ENCODE measurements at regions not wholly inside any gene's neighbourhood (a gene's known extent, or its start where the extent isn't known, plus 50 kb on each side); places are given as distances from the start of the nearest gene placed in this dataset.
"Not testable (repeated sequence)": the region's sequence is repeated elsewhere in the genome, so short reads cannot be mapped to it uniquely, and the experiment has no call there.

DNA sequence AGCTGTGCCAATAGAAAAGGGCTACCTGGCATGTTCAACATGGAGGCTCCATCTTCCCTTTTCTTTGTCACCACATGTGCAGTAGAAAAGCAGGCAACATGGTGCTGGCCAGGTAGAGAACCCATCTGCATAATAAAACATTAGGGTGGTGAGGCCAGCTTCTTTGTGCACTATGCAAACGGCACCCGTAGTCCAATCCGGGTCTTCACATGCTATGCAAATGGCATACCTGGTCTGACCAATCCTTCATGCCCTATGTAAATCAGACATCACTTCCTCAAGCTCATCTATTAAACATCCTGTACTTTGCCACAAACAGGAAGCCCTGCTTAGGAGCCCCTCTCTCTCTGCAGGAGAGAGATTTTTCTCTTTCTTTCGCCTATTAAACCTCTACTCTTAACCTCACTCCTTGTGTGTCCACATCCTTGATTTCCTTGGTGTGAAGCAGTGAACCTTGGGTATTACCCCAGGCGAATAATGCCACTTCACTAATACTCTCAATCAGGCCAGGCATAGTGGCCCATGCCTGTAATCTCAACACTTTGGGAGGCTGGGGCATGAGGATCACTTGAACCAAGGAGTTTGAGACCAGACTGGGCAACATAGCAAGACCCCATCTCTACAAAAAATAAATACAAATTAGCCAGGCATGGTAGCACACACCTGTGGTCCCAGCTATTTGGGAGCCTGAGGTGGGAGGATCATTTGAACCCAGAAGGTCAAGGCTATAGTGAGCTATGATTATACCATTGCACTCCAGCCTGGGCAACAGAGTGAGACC, 111.3 kb upstream of the MRI1 start:
- no peak for DNase-seq (ENCODE audit: low read depth)

DNA sequence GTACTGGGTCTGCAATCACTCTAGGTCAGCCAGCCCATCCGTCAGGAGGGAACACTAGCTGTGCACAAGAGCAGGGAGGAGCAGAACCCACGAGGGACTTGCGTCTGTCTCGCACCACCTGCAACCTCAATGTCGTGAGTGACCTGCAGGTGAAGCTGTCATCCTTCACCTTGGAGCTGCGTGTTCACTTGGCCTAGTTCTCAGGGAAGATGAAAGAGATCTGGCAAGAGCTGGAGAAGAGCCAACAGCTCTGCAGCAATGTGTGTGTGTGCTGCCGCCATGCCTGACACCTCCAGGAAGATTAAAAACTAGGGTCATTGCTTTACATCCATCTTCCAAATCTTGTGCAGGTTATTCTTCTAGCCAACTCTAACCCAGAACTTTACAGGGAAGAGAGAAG, 117.6 kb upstream of the MRI1 start:
- DNase-seq (ENCODE audit: low read depth) = no peak

DNA sequence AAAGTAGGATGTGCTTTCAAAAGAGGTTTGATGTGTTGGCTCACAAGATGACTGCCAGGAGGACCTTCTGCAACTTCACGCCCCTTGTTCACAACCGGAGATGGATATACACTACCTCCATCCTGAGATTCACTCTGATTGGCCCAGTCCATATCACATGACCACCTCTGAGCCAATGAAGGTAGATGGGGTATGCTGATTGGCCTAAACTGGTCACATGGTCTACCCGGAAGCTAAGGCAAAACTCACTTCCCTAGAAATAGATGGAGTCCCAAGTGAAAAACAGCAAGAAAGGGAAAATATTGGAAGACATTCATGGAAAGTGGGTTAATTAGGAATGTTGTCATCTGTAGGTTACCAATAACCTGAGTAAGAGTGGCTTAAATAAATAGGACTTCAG, 119.7 kb upstream of the MRI1 start:
- no peak for DNase-seq (ENCODE audit: low read depth)

DNA sequence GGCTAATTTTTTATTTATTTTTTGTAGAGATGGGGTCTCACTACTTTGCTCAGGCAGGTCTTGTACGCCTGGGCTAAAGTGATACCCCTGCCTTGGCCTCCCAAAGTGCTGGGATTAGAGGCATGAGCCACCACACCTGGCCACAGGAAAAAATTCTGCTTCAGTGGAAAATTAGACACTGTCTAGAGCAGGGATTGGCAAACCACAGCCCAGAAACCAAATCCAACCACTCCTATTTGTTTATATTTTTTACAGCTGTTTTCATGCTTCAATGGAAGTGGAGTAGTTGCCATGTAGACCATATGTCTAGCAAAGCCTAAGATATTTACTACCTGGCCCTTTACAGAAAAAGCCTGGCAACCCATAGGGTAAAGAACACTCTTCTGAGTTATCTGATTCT, 123.7 kb upstream of the MRI1 start:
- DNase-seq (ENCODE audit: low read depth) = no peak

DNA sequence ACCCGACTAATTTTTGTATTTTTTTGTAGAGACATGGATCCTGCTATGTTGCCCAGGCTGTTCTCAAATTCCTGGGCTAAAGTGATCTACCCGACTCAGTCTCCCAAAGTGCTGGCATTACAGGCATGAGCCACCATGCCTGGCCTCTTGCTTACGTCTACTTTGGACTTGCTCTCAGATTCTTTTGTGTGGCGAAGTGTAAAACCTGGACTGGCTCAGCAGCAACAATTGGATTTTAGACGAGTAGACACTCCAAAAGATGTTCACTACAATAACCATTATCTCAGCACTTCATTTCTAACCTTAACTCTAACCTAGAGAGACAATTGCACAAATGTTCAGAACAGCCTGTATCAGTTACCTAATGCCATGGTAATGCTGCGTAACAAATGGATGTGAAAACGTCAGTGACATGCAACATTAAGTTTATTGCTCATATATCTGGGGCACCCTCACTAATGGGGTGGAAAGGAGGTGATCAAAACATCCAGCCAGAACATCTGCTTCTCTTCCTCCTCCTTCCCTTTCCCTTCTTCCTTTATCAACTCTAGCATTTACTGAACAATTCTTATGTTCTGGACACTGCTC, 124.9 kb upstream of the MRI1 start:
- DNase-seq (ENCODE audit: low read depth) = no peak

DNA sequence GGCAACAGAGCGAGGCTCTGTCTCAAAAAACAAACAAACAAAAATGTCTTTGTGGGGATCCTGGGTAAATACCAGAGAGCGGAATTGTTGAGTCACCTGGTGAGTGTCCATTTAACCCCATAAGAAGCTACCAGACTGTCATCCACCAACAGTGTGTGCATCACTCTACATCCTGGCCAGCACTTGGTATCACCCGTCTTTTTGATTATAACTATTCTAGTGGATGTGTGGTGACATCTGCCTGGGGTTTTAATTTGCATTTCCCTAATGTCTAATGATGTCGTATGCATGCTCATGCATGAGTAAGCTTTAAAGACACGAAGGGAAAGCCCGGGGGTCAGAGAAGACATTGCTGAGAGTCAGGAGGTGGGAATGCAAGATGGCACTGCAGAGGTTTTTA, 126.7 kb upstream of the MRI1 start:
- no peak for DNase-seq (ENCODE audit: low read depth)

DNA sequence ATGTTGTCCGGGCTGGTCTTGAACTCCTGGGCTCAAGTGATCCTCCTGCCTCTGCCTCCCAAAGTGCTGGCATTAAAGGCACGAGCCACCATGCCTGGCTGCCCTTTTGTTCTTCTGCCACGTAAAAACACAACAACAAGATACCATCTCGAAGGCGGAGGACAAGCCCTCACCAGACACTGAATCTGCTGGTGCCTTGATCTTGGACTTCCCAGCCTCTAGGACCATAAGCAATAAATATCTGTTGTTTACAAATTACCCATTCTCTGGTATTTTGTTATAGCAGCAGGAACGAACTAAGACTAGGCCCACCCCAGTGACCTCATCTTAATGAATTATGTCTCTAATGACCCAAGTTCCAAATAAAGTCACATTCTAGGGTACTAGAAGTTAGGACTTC, 128.4 kb upstream of the CACNA1A start:
- DNase-seq (ENCODE audit: low read depth) = no peak

DNA sequence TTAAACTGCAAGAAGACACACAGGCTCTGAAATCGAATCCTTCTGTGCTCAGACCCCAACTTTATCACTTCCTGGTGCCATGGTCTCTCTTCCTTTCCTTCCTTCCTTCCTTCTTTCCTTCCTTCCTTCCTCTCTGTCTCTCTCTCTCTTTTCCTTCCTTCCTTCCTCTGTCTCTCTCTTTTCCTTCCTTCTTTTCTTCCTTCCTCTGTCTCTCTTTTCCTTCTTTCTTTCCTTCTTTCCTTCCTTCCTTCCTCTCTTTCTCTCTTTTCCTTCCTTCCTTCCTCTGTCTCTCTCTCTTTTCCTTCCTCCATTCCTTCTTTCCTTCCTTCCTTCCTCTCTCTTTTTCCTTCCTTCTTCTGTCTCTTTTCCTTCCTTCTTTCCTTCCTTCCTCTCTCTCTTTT, 127.2 kb upstream of the CACNA1A start:
- no peak for DNase-seq (ENCODE audit: low read depth)

DNA sequence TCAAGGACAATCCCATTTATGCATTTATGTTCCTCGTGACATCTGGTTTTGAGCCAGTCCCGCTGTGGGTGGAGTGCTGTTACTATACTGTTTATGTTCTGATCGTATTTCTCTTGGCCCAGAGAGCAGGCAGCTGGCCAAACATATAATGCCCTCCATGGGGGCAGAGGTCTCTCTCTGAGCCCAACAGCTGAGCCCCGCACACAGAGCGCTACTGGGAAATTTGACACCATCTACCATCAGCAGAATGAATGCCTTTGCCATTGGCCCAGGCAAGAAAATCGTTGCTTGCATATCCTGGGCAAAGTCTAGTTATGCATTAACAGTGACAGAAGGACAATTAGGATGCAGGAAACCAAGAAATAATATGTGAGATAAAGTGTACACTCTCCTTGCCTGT, 126.8 kb upstream of the CACNA1A start:
- no peak for DNase-seq (ENCODE audit: low read depth)

DNA sequence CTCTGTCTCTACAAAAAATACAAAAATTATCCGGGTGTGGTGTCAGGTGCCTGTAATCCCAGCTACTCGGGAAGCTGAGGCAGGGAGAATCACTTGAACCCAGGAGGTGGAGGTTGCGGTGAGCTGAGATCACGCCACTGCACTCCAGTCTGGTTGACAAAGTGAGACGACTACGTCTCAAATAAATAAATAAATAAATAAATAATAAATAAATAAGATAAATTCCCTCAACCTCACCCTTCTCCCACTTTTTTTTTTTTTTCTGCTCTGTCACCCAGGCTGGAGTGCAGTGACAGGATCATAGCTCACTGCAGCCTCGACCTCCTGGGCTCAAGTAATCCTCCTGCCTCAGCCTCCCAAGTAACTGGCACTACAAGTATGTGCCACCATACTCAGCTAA, 125.9 kb upstream of the CACNA1A start:
- DNase-seq (ENCODE audit: low read depth) = not testable (repeated sequence)

DNA sequence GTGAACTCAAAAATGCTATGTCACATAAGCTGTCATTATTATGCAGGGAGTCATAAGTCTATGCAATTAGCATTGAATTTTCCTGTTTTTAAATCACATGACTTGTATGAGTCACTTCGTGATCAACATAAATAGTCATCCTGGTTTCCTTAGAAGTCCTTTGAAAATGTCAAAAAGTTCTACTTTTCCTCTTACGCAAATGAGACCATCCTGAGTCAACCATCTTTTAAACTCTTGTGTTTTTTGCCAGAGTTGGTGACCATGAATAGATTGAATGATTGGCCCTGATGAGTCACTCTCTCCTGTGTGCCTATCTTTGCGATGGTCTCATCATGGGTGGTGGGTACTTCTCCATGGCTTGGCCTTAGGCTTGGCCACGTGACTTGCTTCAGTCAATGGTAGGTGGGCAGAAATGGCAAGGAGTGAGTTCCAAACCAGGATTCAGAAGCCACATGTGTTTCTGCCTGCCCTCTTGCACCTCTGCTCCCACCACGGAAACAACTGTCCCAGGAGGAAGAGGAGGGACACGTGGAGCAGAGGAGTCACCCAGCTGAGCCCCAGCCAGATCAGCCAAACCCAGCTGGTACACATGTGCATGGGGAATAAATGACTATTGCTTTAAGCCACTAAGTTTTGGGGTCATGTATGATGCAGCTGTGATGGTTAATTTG, 123.5 kb upstream of the CACNA1A start:
- no peak for DNase-seq (ENCODE audit: low read depth)

DNA sequence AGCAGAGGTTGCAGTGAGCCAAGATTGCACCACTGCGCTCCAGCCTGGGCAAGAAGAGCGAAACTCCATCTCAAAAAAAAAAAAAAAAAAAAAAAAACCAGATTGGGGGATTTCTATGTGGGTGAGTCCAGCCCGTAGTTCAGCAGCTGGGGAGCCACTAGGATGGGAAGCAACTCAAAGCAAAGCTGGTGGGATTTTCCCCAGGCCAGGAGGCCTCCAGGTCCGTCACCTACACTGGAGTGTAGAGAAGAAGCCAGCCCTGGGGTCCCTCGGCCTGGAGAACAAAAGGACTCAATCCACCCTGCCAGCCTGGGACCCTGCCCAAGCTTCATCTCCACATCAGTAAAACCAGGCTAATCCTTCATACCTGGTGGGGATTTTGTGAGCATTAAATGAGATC, 121.3 kb upstream of the CACNA1A start:
- no peak for DNase-seq (ENCODE audit: low read depth)

DNA sequence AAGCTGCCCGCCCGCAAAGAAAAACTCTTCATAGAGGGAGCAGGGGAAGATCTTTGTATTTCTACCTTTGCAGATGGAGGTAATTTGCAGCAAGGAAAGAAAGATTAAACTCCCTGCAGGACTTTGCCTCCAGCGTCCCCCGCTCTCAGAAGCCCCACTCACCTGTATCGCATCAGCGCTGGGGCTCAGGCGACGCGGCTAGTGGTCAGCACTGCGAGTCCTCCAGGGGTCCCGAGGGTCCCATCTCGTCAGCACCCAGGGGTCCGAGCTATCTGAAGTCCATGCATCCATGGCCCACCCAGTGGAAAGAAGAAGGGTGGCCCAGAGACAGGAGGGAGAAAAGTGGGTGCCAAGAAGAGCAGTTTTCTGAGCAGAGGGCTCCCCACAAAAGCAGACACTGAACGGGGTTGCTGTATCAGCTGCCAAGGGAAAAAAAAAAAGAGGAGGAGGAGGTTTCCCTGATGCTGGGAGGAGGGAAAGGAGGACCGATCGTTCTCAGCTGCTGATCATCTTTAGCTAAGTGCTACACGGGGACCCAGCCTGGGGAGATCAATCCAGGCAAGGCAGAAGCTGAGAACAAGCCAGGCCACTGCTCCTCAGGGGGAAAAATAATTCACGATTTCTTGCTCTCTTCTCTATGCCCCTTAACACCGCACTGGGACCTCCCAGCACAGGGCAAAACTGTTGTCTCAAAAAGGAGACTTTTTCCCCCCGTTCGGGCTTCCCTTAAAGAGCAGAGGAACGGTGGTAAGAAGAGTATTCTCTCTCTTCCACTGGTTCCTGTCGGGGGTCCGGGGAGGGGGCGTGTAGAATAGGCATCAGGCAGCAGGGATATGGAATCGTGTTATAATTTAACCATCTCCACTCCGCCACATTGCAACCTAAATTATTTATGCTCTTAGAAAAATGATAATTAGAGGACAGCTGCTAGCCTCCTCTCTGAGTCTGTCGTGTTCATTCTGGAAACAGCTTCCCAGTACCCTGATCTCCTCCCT, 117.7 kb upstream of the CACNA1A start:
- no peak for DNase-seq (ENCODE audit: low read depth)

DNA sequence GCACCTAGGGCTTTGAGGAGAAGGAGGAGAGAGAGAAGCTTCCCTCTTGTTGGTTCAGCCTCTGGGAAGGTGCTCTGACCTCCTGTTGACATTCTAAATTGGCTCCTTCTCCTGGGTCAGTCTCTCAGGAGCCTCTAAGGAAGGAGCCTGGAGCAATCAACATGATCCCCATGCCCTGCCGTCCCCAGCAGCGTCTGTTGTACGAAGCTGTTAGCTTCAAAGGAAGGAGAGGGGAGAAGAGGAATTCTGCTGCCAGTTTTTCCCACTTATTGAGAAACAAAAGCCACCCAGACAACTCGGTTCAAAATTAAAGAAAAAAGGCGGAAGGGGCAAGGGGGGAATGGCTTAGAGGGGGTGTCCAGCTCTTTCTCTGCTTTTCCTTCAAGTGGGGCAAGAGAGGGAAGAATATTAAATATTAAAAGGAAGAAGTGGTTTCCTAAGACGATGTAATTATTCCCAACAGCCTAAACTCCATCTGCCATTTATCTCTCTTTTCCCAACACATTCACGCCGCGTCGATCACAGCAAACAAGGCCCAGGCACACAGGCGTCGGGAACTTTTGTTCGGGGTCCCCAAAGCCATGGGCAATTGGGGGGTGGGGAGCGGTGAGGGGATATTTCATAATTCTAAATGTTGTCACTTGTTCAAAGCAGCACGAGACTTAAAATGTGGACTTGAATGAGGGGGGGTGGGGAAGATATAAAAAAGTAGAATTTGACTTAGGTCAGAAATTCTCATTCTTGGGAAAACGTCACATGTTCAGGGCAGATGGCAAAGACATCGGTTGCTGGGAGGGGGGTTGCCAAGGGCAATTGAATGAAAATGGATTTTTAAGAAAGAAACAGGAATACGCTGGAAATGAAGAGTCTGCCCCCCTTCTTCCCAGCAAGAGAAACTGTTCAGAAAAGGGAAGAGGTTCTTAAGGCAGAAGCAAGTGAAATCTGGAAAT, 116.8 kb upstream of the CACNA1A start:
- DNase-seq (ENCODE audit: low read depth) = no peak

DNA sequence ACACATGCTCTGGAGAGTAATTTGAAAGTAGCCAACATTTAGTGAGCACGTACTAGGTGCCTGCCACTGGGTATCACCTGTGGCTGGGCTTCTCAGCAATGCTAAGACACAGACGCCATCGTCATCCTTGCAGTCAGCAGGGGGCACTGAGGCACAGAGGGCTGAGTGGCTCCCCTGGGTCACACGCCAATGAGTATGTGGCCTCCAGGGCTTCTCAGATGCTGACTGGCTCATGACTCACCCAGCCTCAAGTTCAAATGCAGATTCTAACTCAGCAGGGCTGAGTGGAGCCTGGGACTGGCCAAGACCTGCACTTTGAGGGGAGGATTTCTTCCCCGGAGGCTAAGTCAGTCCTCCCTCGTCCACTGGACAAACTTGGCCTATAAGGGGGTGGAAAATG, 115.1 kb upstream of the CACNA1A start:
- DNase-seq (ENCODE audit: low read depth) = no peak

DNA sequence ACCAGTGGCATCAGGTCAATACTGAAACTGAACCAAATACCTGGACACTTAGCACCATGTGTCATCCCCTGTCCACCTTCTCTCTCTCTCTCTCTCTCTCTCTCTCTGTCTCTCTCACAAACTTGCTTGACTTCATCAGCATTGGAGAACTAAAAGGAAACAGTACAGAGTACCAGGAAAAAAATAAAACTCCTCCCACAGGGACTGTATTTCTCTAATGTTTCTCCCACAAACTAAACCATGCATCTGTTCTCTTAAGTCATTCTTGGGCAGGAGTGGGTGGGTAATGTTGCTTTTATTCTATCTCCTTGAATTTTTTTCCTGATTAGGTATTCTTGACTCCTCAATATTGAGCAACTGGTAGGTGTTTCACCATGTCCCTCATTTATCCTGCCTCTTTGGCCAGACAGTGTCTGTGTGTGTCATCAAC, 112.9 kb upstream of the CACNA1A start:
- DNase-seq (ENCODE audit: low read depth) = no peak

DNA sequence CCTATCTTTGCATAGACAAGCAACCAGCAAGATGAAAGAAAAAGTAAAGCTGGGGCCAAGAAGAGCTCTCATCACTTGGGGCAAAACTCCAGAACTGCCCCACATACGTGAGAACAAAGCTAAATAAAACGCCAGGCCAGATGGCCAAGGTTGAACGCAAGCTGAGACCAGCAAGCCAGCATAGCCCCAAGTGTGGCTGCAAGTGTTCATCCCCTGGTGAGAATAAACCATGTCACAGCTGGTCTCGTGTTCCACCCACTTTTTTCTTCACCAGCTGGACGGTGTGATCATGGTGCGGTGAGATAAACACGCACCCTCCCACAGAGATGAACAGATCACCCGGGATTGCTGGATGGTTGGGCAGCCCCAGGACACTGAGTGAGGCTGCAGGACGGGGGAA, 109.6 kb upstream of the CACNA1A start:
- DNase-seq (ENCODE audit: low read depth) = no peak

DNA sequence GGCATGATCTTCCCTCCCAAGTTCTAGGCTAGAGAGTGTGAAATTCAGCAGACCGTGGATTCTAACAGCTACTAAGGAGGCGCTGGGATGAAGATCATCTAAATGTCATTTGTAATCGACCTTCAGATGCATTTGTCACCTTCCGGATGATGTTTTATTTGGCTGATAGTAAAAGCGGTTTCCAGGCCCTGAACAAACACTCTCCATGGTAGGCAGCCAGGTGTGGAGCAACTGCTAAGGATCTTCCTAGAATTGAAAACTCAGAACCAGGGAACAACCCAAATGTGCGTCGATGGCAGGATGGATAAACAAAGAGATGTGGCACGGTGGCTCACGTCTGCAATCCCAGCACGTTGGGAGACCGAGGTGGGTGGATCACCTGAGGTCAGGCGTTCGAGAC, 107.2 kb upstream of the CACNA1A start:
- no peak for DNase-seq (ENCODE audit: low read depth)

DNA sequence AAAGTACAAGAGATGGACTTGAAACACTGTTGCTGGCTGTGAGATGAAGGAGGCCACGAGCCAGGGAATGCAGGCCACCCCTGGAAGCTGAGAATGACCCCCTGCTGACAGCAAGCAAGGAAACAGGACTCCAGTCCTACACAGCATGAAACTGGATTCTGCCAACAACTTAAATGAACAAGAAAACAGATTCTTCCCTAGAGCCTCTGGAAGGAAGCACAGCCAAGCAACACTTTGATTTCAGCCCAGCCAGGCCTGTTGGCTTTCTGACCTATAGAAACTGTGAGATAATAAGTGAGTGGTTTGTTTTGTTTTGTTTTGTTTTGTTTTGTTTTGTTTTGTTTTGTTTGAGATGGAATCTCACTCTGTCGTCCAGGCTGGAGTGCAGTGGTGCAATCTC, 105.3 kb upstream of the CACNA1A start:
- no peak for DNase-seq (ENCODE audit: low read depth)

DNA sequence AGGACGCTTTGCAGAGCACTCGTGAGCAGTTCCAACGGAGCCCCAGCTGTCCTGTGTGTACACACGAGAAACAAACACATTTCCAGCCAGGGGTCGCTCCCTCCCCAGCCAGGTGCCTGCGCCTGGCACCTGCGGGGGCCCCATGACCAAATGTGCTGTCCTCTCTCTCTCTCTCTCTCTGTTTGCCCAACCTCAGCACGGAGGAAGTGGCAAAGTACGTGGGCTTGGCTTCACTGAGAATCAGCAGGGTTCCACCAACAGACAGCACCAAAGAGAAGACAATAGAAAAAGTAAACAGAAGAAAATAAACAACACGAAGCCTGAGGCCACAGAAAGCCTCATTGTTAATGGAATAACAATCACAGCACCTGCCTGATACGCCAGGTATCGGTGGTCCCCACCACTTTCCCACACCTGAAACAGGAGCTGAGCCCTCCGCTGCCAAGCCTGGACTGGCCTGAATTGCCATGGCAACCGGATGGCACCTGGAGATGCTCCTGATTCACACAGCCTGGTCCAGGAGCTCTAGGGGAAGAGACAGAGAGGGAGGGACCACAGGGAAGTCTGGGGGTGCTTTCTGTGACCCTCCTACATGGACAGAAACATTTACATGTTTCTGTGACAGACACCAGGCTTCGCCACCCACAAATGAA, 103.9 kb upstream of the CACNA1A start:
- no peak for DNase-seq (ENCODE audit: low read depth)

DNA sequence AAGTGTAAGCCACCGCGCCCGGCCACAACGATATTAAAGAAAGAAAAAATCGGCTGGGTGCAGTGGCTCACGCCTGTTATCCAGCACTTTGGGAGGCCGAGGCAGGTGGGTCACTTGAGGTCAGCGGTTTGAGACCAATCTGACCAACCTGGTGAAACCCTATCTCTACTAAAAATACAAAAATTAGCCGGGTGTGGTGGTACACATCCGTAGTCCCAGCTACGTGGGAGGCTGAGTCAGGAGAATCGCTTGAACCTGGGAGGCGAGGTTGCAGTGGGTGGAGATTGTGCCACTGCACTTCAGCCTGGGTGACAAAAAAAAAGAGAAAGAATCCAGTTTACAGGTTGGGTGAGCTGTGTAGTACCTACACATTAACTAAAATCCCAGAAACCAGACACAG, 99.9 kb upstream of the CACNA1A start:
- no peak for DNase-seq (ENCODE audit: low read depth)

All from stimulated activated CD8-positive, alpha-beta memory T cell treated with anti-CD3 and anti-CD28 coated beads, Interleukin-15, amount 100 ng/mL, for 1 hour (primary cell).